ENCODE measurements at regions not wholly inside any gene's neighbourhood (a gene's known extent, or its start where the extent isn't known, plus 50 kb on each side); places are given as distances from the start of the nearest gene placed in this dataset.

GRCh38 chr12:126108247-126108646 is 1043.0 kb downstream of the AACS start:
- Mint-ChIP-seq H3K4me1 (no peaks in the 10 kb centered on the region), H3K9me3 (no peaks in the 10 kb centered on the region), H3K4me3 (no peak overlapping the region), H3K27ac (no peak overlapping the region), H3K36me3 (no peaks in the 10 kb centered on the region), H3K27me3 (no peaks in the 10 kb centered on the region)

- H3K4me1 Mint-ChIP-seq = no peaks in the 10 kb centered on the region
- H3K9me3 Mint-ChIP-seq = peaks cover 9% of the 10 kb centered on the region
- H3K27me3 Mint-ChIP-seq = no peaks in the 10 kb centered on the region
- H3K27ac Mint-ChIP-seq = no peak overlapping the region
- H3K36me3 Mint-ChIP-seq = no peaks in the 10 kb centered on the region
- no peak overlapping the region for H3K4me3 Mint-ChIP-seq
Observed at GRCh38 chr12:126112141-126112540, 1046.9 kb downstream of the AACS start.

- Mint-ChIP-seq H3K9me3 (peaks cover 9% of the 10 kb centered on the region), H3K36me3 (no peaks in the 10 kb centered on the region), H3K27me3 (no peaks in the 10 kb centered on the region), H3K4me3 (no peak overlapping the region), H3K27ac (no peak overlapping the region), H3K4me1 (no peaks in the 10 kb centered on the region)
Observed at GRCh38 chr12:126112849-126113248, 1047.6 kb downstream of the AACS start.

- H3K36me3 Mint-ChIP-seq = no peaks in the 10 kb centered on the region
Observed at GRCh38 chr12:126114441-126114840, 1049.2 kb downstream of the AACS start.

GRCh38 chr12:126117502-126117901 is 1052.3 kb downstream of the AACS start:
- Mint-ChIP-seq H3K4me3 (no peak overlapping the region), H3K4me1 (no peaks in the 10 kb centered on the region), H3K27me3 (no peaks in the 10 kb centered on the region), H3K36me3 (no peaks in the 10 kb centered on the region), H3K9me3 (peaks cover 9% of the 10 kb centered on the region), H3K27ac (no peak overlapping the region)

More at GRCh38 chr12:126114441-126114840, 1049.2 kb downstream of the AACS start:
- Mint-ChIP-seq H3K27ac (no peak overlapping the region), H3K4me3 (no peak overlapping the region), H3K4me1 (no peaks in the 10 kb centered on the region), H3K9me3 (peaks cover 9% of the 10 kb centered on the region), H3K27me3 (no peaks in the 10 kb centered on the region)

- Mint-ChIP-seq H3K4me1 (no peaks in the 10 kb centered on the region), H3K27ac (no peak overlapping the region), H3K27me3 (no peaks in the 10 kb centered on the region), H3K4me3 (no peak overlapping the region), H3K9me3 (peaks cover 39% of the 10 kb centered on the region), H3K36me3 (peaks cover 2% of the 10 kb centered on the region)
Observed at GRCh38 chr12:126139355-126139754, 1074.1 kb downstream of the AACS start.

GRCh38 chr12:126144603-126145002 is 1079.4 kb downstream of the AACS start:
- Mint-ChIP-seq H3K36me3 (no peaks in the 10 kb centered on the region), H3K9me3 (peaks cover 25% of the 10 kb centered on the region), H3K27me3 (no peaks in the 10 kb centered on the region), H3K27ac (no peak overlapping the region), H3K4me1 (no peaks in the 10 kb centered on the region), H3K4me3 (no peak overlapping the region)

- no peak overlapping the region for H3K4me3 Mint-ChIP-seq
- no peak overlapping the region for H3K27ac Mint-ChIP-seq
- H3K4me1 Mint-ChIP-seq = no peaks in the 10 kb centered on the region
- no peaks in the 10 kb centered on the region for H3K36me3 Mint-ChIP-seq
- no peaks in the 10 kb centered on the region for H3K27me3 Mint-ChIP-seq
- peaks cover 25% of the 10 kb centered on the region for H3K9me3 Mint-ChIP-seq
Observed at GRCh38 chr12:126147321-126147720, 1082.1 kb downstream of the AACS start.

GRCh38 chr12:126156806-126157574 is 1091.8 kb downstream of the AACS start:
- Mint-ChIP-seq H3K4me1 (no peaks in the 10 kb centered on the region), H3K36me3 (no peaks in the 10 kb centered on the region), H3K27me3 (no peaks in the 10 kb centered on the region), H3K9me3 (no peaks in the 10 kb centered on the region), H3K4me3 (no peak overlapping the region), H3K27ac (no peak overlapping the region)

- Mint-ChIP-seq H3K27me3 (no peaks in the 10 kb centered on the region), H3K9me3 (no peaks in the 10 kb centered on the region)
Observed at GRCh38 chr12:126157575-126157966, 1092.3 kb downstream of the AACS start.

GRCh38 chr12:126159139-126159538 is 1093.9 kb downstream of the AACS start:
- H3K9me3 Mint-ChIP-seq = no peaks in the 10 kb centered on the region
- no peaks in the 10 kb centered on the region for H3K27me3 Mint-ChIP-seq
- no peaks in the 10 kb centered on the region for H3K4me1 Mint-ChIP-seq
- H3K4me3 Mint-ChIP-seq = no peak overlapping the region
- no peaks in the 10 kb centered on the region for H3K36me3 Mint-ChIP-seq
- no peak overlapping the region for H3K27ac Mint-ChIP-seq

More at GRCh38 chr12:126157575-126157966, 1092.3 kb downstream of the AACS start:
- H3K36me3 Mint-ChIP-seq = no peaks in the 10 kb centered on the region
- no peaks in the 10 kb centered on the region for H3K4me1 Mint-ChIP-seq
- no peak overlapping the region for H3K4me3 Mint-ChIP-seq
- no peak overlapping the region for H3K27ac Mint-ChIP-seq

GRCh38 chr12:126160912-126161311 is 1095.7 kb downstream of the AACS start:
- no peaks in the 10 kb centered on the region for H3K36me3 Mint-ChIP-seq
- H3K27me3 Mint-ChIP-seq = no peaks in the 10 kb centered on the region
- H3K4me1 Mint-ChIP-seq = no peaks in the 10 kb centered on the region
- no peaks in the 10 kb centered on the region for H3K9me3 Mint-ChIP-seq
- no peak overlapping the region for H3K27ac Mint-ChIP-seq
- H3K4me3 Mint-ChIP-seq = no peak overlapping the region

- no peaks in the 10 kb centered on the region for H3K36me3 Mint-ChIP-seq
- no peak overlapping the region for H3K4me3 Mint-ChIP-seq
- no peaks in the 10 kb centered on the region for H3K4me1 Mint-ChIP-seq
- no peak overlapping the region for H3K27ac Mint-ChIP-seq
- no peaks in the 10 kb centered on the region for H3K27me3 Mint-ChIP-seq
- H3K9me3 Mint-ChIP-seq = no peaks in the 10 kb centered on the region
Observed at GRCh38 chr12:126163984-126164383, 1098.7 kb downstream of the AACS start.

- H3K9me3 Mint-ChIP-seq = peaks cover 4% of the 10 kb centered on the region
- H3K36me3 Mint-ChIP-seq = no peaks in the 10 kb centered on the region
- H3K27ac Mint-ChIP-seq = no peak overlapping the region
- H3K4me1 Mint-ChIP-seq = no peaks in the 10 kb centered on the region
- H3K27me3 Mint-ChIP-seq = no peaks in the 10 kb centered on the region
- no peak overlapping the region for H3K4me3 Mint-ChIP-seq
Observed at GRCh38 chr12:126171937-126172559, 1106.8 kb downstream of the AACS start.

- Mint-ChIP-seq H3K4me1 (no peaks in the 10 kb centered on the region), H3K27ac (no peak overlapping the region), H3K36me3 (peaks cover 2% of the 10 kb centered on the region)
Observed at GRCh38 chr12:126182619-126183236, 1117.5 kb downstream of the AACS start.

GRCh38 chr12:126185025-126185424 is 1119.8 kb downstream of the AACS start:
- no peaks in the 10 kb centered on the region for H3K4me1 Mint-ChIP-seq
- H3K27me3 Mint-ChIP-seq = peaks cover 10% of the 10 kb centered on the region
- no peak overlapping the region for H3K4me3 Mint-ChIP-seq
- H3K36me3 Mint-ChIP-seq = peaks cover 3% of the 10 kb centered on the region
- H3K27ac Mint-ChIP-seq = no peak overlapping the region
- H3K9me3 Mint-ChIP-seq = peaks cover 20% of the 10 kb centered on the region

More at GRCh38 chr12:126182619-126183236, 1117.5 kb downstream of the AACS start:
- peaks cover 5% of the 10 kb centered on the region for H3K27me3 Mint-ChIP-seq
- peaks cover 13% of the 10 kb centered on the region for H3K9me3 Mint-ChIP-seq
- no peak overlapping the region for H3K4me3 Mint-ChIP-seq
